HEK293T (cell line): ENCODE measurements at regions not wholly inside any gene's neighbourhood (a gene's known extent, or its start where the extent isn't known, plus 50 kb on each side); places are given as distances from the start of the nearest gene placed in this dataset.

Experiments
- BHLHE40 ChIP-seq: fragments of 450-650 bp; IDR thresholded peaks from 2 replicates; pipeline ENCODE4 v1.6.1; 2016; ENCODE audit warnings: mild to moderate bottlenecking, moderate library complexity, borderline replicate concordance
- CTBP1 ChIP-seq: fragments of 450-650 bp; IDR thresholded peaks from 2 replicates; pipeline ENCODE4 v1.6.1; 2016; ENCODE audit warnings: borderline replicate concordance
- HDGF ChIP-seq: fragments of 450-650 bp; IDR thresholded peaks from 2 replicates; pipeline ENCODE4 v1.6.1; 2017; ENCODE audit warnings: antibody characterized with exemption, borderline replicate concordance

GRCh38 chr11:106288822-106289387 lies 211.4 kb downstream of the AASDHPPT start:
- TF ChIP-seq HDGF: no peak
- TF ChIP-seq CTBP1: no peak
- TF ChIP-seq BHLHE40: no peak
